Thoracic aorta (tissue), 2 donors: ENCODE measurements at regions not wholly inside any gene's neighbourhood (a gene's known extent, or its start where the extent isn't known, plus 50 kb on each side); places are given as distances from the start of the nearest gene placed in this dataset.
"Not testable (repeated sequence)": the region's sequence is repeated elsewhere in the genome, so short reads cannot be mapped to it uniquely, and the experiment has no call there.

Experiments
- ATAC-seq: fragments of 150-250 bp; one replicate; pipeline ENCODE4 v1.8.0; 2017; ENCODE audit warnings: low read depth; ENCODE audit not compliant: insufficient number of reproducible peaks, low FRiP score
- DNase-seq: peaks from one replicate; pipeline ENCODE4 v3.0.0-alpha.2; 2020; ENCODE audit warnings: low spot score
- H3K27ac ChIP-seq, 2 donors: fragments of 200-600 bp; sonication (generic); 1 replicate in 1 of 2; 2 replicates in 1 of 2; pipeline ENCODE4 v1.5.1; 2016; ENCODE audit warnings: mild to moderate bottlenecking in 2 of 2, moderate library complexity in 2 of 2
- H3K27me3 ChIP-seq: fragments of 200-600 bp; sonication (generic); replicated peaks from 2 replicates; pipeline ENCODE4 v1.6.0; 2016; ENCODE audit warnings: mild to moderate bottlenecking; ENCODE audit not compliant: insufficient read depth
- H3K36me3 ChIP-seq: fragments of 200-600 bp; sonication (generic); one replicate; pipeline ENCODE4 v1.5.1; 2016
- H3K4me1 ChIP-seq, 2 donors: fragments of 200-600 bp; sonication (generic); 1 replicate in 1 of 2; 2 replicates in 1 of 2; pipeline versions ENCODE4 v1.5.1 to v1.6.0; 2016; ENCODE audit warnings: low read depth in 2 of 2, mild to moderate bottlenecking in 1 of 2; ENCODE audit not compliant: control insufficient read depth in 1 of 2
- H3K4me3 ChIP-seq: fragments of 200-600 bp; sonication (generic); 2 replicates; pipeline ENCODE4 v1.5.1; 2016; ENCODE audit warnings: mild to moderate bottlenecking
- H3K9me3 ChIP-seq: fragments of 200-600 bp; sonication (generic); 2 replicates; pipeline ENCODE4 v1.5.1; 2016
- TF ChIP-seq, protein P1 (sequence below): fragments of 200-600 bp; sonication (generic); IDR thresholded peaks from one replicate; pipeline ENCODE4 v1.5.1; 2019; ENCODE audit warnings: antibody characterized with exemption

GRCh38 chr15:98292442-98293240 lies 332.1 kb downstream of the ARRDC4 start:
- DNase-seq (no peak), ATAC-seq (no peak)
- peaks cover 0 to 6% of the 10 kb centered on the region in 2 donors for H3K4me1 ChIP-seq
- no peaks in the 10 kb centered on the region for H3K36me3 ChIP-seq
- no peak overlapping the region for H3K4me3 ChIP-seq
- no peaks in the 10 kb centered on the region for H3K9me3 ChIP-seq
- H3K27ac ChIP-seq: no peak overlapping the region
- TF ChIP-seq, protein P1, sequence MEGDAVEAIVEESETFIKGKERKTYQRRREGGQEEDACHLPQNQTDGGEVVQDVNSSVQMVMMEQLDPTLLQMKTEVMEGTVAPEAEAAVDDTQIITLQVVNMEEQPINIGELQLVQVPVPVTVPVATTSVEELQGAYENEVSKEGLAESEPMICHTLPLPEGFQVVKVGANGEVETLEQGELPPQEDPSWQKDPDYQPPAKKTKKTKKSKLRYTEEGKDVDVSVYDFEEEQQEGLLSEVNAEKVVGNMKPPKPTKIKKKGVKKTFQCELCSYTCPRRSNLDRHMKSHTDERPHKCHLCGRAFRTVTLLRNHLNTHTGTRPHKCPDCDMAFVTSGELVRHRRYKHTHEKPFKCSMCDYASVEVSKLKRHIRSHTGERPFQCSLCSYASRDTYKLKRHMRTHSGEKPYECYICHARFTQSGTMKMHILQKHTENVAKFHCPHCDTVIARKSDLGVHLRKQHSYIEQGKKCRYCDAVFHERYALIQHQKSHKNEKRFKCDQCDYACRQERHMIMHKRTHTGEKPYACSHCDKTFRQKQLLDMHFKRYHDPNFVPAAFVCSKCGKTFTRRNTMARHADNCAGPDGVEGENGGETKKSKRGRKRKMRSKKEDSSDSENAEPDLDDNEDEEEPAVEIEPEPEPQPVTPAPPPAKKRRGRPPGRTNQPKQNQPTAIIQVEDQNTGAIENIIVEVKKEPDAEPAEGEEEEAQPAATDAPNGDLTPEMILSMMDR: peak; percentile 43
- H3K27me3 ChIP-seq: no peaks in the 10 kb centered on the region

DNA sequence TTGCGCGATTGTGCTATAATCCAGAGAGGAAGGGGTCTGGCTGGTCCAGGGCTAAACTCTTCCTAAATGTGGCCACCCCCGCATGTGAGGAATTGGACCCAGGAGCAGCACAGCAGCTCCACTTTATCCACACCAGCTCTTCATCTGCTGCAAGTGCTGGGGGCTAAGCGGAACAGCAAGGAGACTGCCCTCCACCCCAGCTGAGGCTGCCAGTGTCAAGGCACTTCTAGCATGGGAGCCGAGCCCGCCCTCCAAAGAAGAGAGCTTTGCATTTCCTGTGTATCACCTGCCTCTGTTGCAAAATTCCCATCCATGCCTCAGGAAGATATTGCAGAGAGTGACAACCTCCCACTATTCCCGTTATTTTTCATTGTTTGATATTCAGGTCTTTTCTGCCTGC lies 333.6 kb downstream of the ARRDC4 start:
- ATAC-seq (no peak), DNase-seq (no peak)
- Histone ChIP-seq H3K27ac (no peak overlapping the region), H3K4me3 (no peak overlapping the region), H3K4me1 (peaks cover 0 to 6% of the 10 kb centered on the region in 2 donors), H3K9me3 (no peaks in the 10 kb centered on the region), H3K36me3 (no peaks in the 10 kb centered on the region), H3K27me3 (no peaks in the 10 kb centered on the region)
- TF ChIP-seq, protein P1: no peak

DNA sequence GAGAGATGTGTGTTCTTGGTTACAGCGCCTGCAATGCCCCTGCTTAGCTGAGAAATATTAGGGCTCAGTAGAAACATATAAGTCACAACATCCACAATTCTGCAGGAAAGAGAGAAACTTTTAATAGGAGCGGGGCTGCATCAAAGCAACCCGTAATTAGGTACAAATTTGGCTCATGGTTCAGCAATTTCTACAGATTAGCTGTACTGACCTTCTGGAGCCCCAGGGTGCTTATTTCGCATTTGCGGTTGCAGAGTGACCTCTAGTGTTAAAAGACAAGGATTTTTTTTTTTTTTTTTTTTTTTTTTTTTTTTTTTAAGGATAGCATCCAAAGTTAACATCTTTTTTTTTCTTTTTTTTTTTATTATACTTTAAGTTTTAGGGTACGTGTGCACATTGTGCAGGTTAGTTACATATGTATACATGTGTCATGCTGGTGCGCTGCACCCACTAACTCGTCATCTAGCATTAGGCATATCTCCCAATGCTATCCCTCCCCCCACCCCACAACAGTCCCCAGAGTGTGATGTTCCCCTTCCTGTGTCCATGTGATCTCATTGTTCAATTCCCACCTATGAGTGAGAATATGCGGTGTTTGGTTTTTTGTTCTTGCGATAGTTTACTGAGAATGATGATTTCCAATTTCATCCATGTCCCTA lies 334.7 kb downstream of the ARRDC4 start:
- not testable (repeated sequence) for H3K4me3 ChIP-seq, DNase-seq, H3K9me3 ChIP-seq

DNA sequence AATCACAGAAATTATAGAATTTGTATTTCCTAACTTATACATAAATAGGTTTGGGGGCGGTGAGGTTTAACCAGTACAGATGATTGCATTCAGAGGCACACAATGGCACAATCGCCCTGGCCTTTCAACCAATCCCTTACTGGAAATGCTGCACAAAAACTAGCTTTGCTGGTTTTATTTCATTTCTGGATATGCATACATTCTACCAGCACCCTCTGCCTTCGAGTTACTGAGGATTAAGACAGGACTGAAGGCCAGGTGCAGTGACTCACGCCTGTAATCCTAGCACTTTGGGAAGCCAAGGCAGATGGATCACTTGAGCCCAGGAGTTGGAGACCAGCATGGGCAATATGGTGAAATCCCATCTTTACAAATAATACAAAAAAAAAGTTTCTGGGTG lies 336.1 kb downstream of the ARRDC4 start:
- peaks cover 0 to 6% of the 10 kb centered on the region in 2 donors for H3K4me1 ChIP-seq
- ATAC-seq (no peak), DNase-seq (no peak)
- H3K4me3 ChIP-seq: no peak overlapping the region
- no peaks in the 10 kb centered on the region for H3K36me3 ChIP-seq
- TF ChIP-seq, protein P1: no peak
- no peaks in the 10 kb centered on the region for H3K27me3 ChIP-seq
- no peak overlapping the region for H3K27ac ChIP-seq
- H3K9me3 ChIP-seq: no peaks in the 10 kb centered on the region

More for the DNA sequence above, 334.7 kb downstream of the ARRDC4 start:
- not testable (repeated sequence) for H3K36me3 ChIP-seq, H3K27me3 ChIP-seq, H3K4me1 ChIP-seq, ATAC-seq, H3K27ac ChIP-seq

DNA sequence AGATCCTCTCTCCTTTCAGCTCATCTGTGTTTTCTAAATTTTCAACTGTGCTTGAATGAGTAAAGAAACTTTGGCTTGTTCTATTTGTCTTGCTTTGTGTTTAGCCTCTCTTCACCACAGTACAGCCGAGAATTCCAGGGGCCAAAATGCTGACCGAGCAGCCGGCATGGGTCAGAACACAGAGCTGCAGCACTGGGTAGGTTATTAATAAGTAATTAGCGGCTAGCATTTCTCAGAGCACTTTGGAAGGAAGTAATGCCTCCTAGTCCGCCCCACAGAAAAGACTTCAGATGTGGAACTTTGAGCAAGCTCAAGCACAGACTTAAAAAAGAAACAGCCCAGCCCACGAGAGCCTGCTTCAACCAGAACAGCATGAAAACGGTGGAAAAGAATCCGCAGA lies 343.9 kb downstream of the ARRDC4 start:
- TF ChIP-seq, protein P1: no peak
- Histone ChIP-seq H3K36me3 (no peaks in the 10 kb centered on the region), H3K9me3 (no peaks in the 10 kb centered on the region), H3K27me3 (no peaks in the 10 kb centered on the region), H3K4me3 (no peak overlapping the region), H3K27ac (no peak overlapping the region), H3K4me1 (no peaks in the 10 kb centered on the region)
- ATAC-seq: no peak
- no peak for DNase-seq
